Heart left ventricle (tissue), 16 donors: ENCODE measurements at regions not wholly inside any gene's neighbourhood (a gene's known extent, or its start where the extent isn't known, plus 50 kb on each side); places are given as distances from the start of the nearest gene placed in this dataset.

ENCODE experiments used
- ATAC-seq, 4 donors: fragments of 200-7000 bp; cut with Tn5 transposase; one replicate each; pipeline ENCODE4 v1.9.1; 2020 to 2022; ENCODE audit warnings: moderate library complexity in 4 of 4, mild to moderate bottlenecking in 3 of 4, moderate number of reproducible peaks in 1 of 4
- DNase-seq, 5 donors: peaks; one replicate each; pipeline ENCODE4 v3.0.0-alpha.2; 2020
- H3K27ac ChIP-seq, 12 donors: fragments of 200-600 bp; sonication (generic) in 4 of 12; one replicate each; pipeline versions ENCODE4 v1.5.0 to v1.8.0; 2016 to 2022; ENCODE audit warnings: mild to moderate bottlenecking in 2 of 12
- H3K27me3 ChIP-seq, 9 donors: fragments of 200-600 bp; sonication (generic) in 2 of 9; one replicate each; pipeline versions ENCODE4 v1.5.1 to v1.8.0; 2016 to 2022; ENCODE audit warnings: mild to moderate bottlenecking in 3 of 9
- H3K36me3 ChIP-seq, 9 donors: fragments of 200-600 bp; sonication (generic) in 2 of 9; one replicate each; pipeline versions ENCODE4 v1.5.0 to v1.8.0; 2018 to 2022; ENCODE audit warnings: mild to moderate bottlenecking in 2 of 9
- H3K4me1 ChIP-seq, 12 donors: fragments of 200-600 bp; sonication (generic) in 4 of 12; one replicate each; pipeline versions ENCODE4 v1.5.0 to v1.8.0; 2016 to 2022; ENCODE audit warnings: mild to moderate bottlenecking in 3 of 12
- H3K4me3 ChIP-seq, 12 donors: fragments of 200-600 bp; sonication (generic) in 4 of 12; one replicate each; pipeline versions ENCODE4 v1.5.0 to v1.8.0; 2017 to 2022; ENCODE audit warnings: mild to moderate bottlenecking in 9 of 12, moderate library complexity in 4 of 12
- H3K9me3 ChIP-seq, 12 donors: fragments of 200-600 bp; sonication (generic) in 4 of 12; one replicate each; pipeline versions ENCODE4 v1.5.0 to v1.8.0; 2016 to 2022; ENCODE audit warnings: mild to moderate bottlenecking in 1 of 12
- CTCF ChIP-seq, 12 donors: fragments of 200-600 bp; sonication (generic) in 4 of 12; IDR thresholded peaks; one replicate each; pipeline versions ENCODE4 v1.5.0 to v1.8.0; 2018 to 2022; ENCODE audit warnings: antibody characterized with exemption in 12 of 12, mild to moderate bottlenecking in 5 of 12
- POLR2A ChIP-seq, 2 donors: fragments of 450-650 bp; IDR thresholded peaks; one replicate each; pipeline ENCODE4 v1.6.1; 2017; ENCODE audit warnings: antibody characterized with exemption in 2 of 2, mild to moderate bottlenecking in 2 of 2, moderate library complexity in 2 of 2
- WGBS, 4 donors: extraction: QIAGEN DNeasy Blood & Tissue Kit in 2 of 4; methylation state at CpG; one replicate each; pipeline versions ENCODE4 v1.1.5 to v1.1.7; 2013 to 2018; 5-methylcytosine and 5-hydroxymethylcytosine counted together
- intact Hi-C, 10 donors: fragments of 100-400 bp; cut with DNase I; formaldehyde crosslinking; loops; one replicate each; pipeline versions ENCODE4 v1.11.1 to v1.14.2; 2022
- donor health status: ischemic (EF 13 %, LVEDD 7.1; RV severe dilation, severe dysfunction).
- donor health status: healthy with polysubstance abuse.
- donor health status: DM: no; HTN: yes; CAD: no.
- donor health status: DM: no; HTN: no; CAD: no.
- donor health status: ischemic (EF 25% LVEDD 6.9; RV normal size, moderate dysfunction).
- donor health status: ischemic (EF 25% LVEDD 5.7; RV mildly dilated, moderate dysfunction).
- donor health status: healthy.
- donor health status: DM: yes; HTN: yes; CAD: no.
- donor health status: ischemic (EF 35%, LVEDD 5.7; RV mildly dilated, moderate dysfunction).
- donor health status: nonischemic (EF 11% LVEDD 7.7; RV severe dilation, severe dysfunction).
- donor health status: DM: yes; HTN: yes; CAD: no.
- donor health status: PGD.
- donor health status: ischemic (EF 29% LVEDD 5.4; RV normal size, mild dysfunction).
- donor health status: nonischemic (EF 23%, LVEDD 6.1; RV moderate dilation, normal function).

- WGBS, 4 donors: 72 to 85% (median 77%) methylated on average over 1 of the region's 1 CpG
- H3K27ac ChIP-seq: no peak overlapping the region
- peaks cover 0 to 18% (median 5%) of the 10 kb centered on the region in 12 donors for H3K9me3 ChIP-seq
- DNase-seq (no peak), ATAC-seq (no peak)
- H3K4me3 ChIP-seq: no peak overlapping the region
- TF ChIP-seq POLR2A (IDR thresholded peaks at IDR 0.05): no peak
- no peak for TF ChIP-seq CTCF (IDR thresholded peaks at IDR 0.05)
- no peaks in the 10 kb centered on the region for H3K36me3 ChIP-seq
- peaks cover 0 to 3% (median 0%) of the 10 kb centered on the region in 9 donors for H3K27me3 ChIP-seq
- intact Hi-C loops: no loop called here
- no peaks in the 10 kb centered on the region for H3K4me1 ChIP-seq
Measured at GRCh38 chr1:199716729-199717128, 310.8 kb upstream of the NR5A2 start.

- Histone ChIP-seq H3K4me3 (no peak overlapping the region), H3K4me1 (peaks cover 0 to 3% (median 0%) of the 10 kb centered on the region in 12 donors), H3K9me3 (peaks cover 0 to 5% (median 0%) of the 10 kb centered on the region in 12 donors), H3K36me3 (no peaks in the 10 kb centered on the region), H3K27ac (no peak overlapping the region), H3K27me3 (peaks cover 0 to 3% (median 0%) of the 10 kb centered on the region in 9 donors)
- no peak for ATAC-seq
- intact Hi-C loops: no loop called here
- DNase-seq: no peak
- TF ChIP-seq CTCF (IDR thresholded peaks at IDR 0.05) (no peak), POLR2A (IDR thresholded peaks at IDR 0.05) (no peak)
- WGBS, 4 donors: 50 to 64% (median 55%) methylated on average over 3 of the region's 3 CpGs
Measured at GRCh38 chr1:199719156-199719842, 308.2 kb upstream of the NR5A2 start.

GRCh38 chr1:199720496-199720895, 307.0 kb upstream of the NR5A2 start:
- no peak for DNase-seq
- 1 to 5% (median 3%) methylated on average over 2 of the region's 2 CpGs for WGBS, 4 donors
- H3K9me3 ChIP-seq: no peaks in the 10 kb centered on the region
- no peaks in the 10 kb centered on the region for H3K36me3 ChIP-seq
- ATAC-seq: peak in 1 of 4 donors; percentile 69
- no peak for TF ChIP-seq POLR2A (IDR thresholded peaks at IDR 0.05)
- TF ChIP-seq CTCF (IDR thresholded peaks at IDR 0.05): no peak
- H3K4me1 ChIP-seq: peaks cover 0 to 3% (median 0%) of the 10 kb centered on the region in 12 donors
- intact Hi-C loops: no loop called here
- peaks cover 0 to 3% (median 0%) of the 10 kb centered on the region in 9 donors for H3K27me3 ChIP-seq
- H3K27ac ChIP-seq: no peak overlapping the region
- no peak overlapping the region for H3K4me3 ChIP-seq

GRCh38 chr1:199721001-199721400, 306.5 kb upstream of the NR5A2 start:
- ATAC-seq: no peak

More at GRCh38 chr1:199721001-199721400, 306.5 kb upstream of the NR5A2 start:
- intact Hi-C loops: no loop called here
- peaks cover 0 to 3% (median 0%) of the 10 kb centered on the region in 9 donors for H3K27me3 ChIP-seq
- TF ChIP-seq POLR2A (IDR thresholded peaks at IDR 0.05) (no peak), CTCF (IDR thresholded peaks at IDR 0.05) (no peak)
- 76 to 80% (median 77%) methylated on average over 1 of the region's 1 CpG for WGBS, 4 donors
- no peak overlapping the region for H3K27ac ChIP-seq
- DNase-seq: no peak
- H3K36me3 ChIP-seq: no peaks in the 10 kb centered on the region
- no peaks in the 10 kb centered on the region for H3K9me3 ChIP-seq
- no peak overlapping the region for H3K4me3 ChIP-seq
- peaks cover 0 to 3% (median 0%) of the 10 kb centered on the region in 12 donors for H3K4me1 ChIP-seq
